ENCODE measurements at regions not wholly inside any gene's neighbourhood (a gene's known extent, or its start where the extent isn't known, plus 50 kb on each side); places are given as distances from the start of the nearest gene placed in this dataset.

DNA sequence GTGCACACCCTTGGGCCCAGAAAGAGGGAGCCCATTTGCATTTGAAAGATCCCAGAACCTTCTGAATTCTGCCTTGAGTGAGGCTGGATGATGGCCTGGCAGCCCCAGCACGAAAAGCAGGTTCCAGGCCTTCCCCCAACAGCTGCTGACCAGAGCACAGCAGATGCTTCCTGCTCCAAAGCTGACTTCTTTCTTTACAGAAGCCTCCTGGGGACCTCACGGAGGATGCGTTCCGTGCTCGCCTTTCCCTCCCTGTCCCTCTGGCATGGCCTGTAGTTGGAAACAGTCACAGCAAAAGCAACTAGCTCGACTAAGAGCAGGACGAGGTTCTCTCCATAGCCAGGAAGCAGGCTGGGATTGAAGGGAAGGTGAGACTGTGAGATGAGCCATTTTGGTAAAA, 107.7 kb upstream of the B3GAT1 start:
- TF ChIP-seq CTCF (IDR thresholded peaks at IDR 0.05) = no peak
- no peak for TF ChIP-seq POLR2A (IDR thresholded peaks at IDR 0.05; ENCODE audit: low read depth)

Data from esophagus muscularis mucosa (tissue), 3 donors.